HCT116 (cell line): ENCODE measurements at regions not wholly inside any gene's neighbourhood (a gene's known extent, or its start where the extent isn't known, plus 50 kb on each side); places are given as distances from the start of the nearest gene placed in this dataset.

ENCODE experiments used
- ATAC-seq: fragments of 200-7000 bp; cut with Tn5 transposase; 2 replicates; pipeline ENCODE4 v1.9.1; 2020; ENCODE audit warnings: mild to moderate bottlenecking, moderate library complexity
- BruUV-seq: library from RNA; stranded (reverse); fragments of 400-500 nt; replicated peaks from 2 replicates; lab custom pipeline; 2021; lab: Mats Ljungman, UMichigan
- CTCF ChIA-PET: fragments of 300-600 bp; sonication (Branson Sonifier 250); formaldehyde crosslinking; loops from one replicate; lab custom pipeline; 2021; ENCODE audit warnings: antibody characterized with exemption; lab: Charles Lee
- POLR2A ChIA-PET: fragments of 300-600, 350-600 bp; sonication (Branson Sonifier 250); formaldehyde crosslinking; loops from one replicate; lab custom pipeline; 2021; ENCODE audit warnings: antibody characterized with exemption; lab: Charles Lee
- RAD21 ChIA-PET, 2 experiments: fragments of 300-600 bp; sonication (Branson Sonifier 250); formaldehyde crosslinking; loops; one replicate each; lab custom pipeline; 2023; ENCODE audit warnings: low total read pairs in 2 of 2; ENCODE audit not compliant: uncharacterized antibody in 2 of 2, unreplicated experiment in 2 of 2, low non-redundant PET in 1 of 2; lab: Charles Lee
- DNase-seq: peaks from one replicate; pipeline ENCODE4 v3.0.0-alpha.2; 2010; ENCODE audit warnings: low read depth, low spot score
- H2AFZ ChIP-seq: fragments of 200-600 bp; shearing (Covaris generic), sonication (generic); 2 replicates; pipeline ENCODE4 v1.6.1; 2017; ENCODE audit warnings: low read depth, mixed run types, mixed read lengths, antibody characterized with exemption, low read length; ENCODE audit not compliant: poor library complexity, severe bottlenecking
- H3K27ac ChIP-seq: 2 replicates; pipeline ENCODE4 v1.5.1; 2012; ENCODE audit warnings: low read depth, low read length
- H3K27me3 ChIP-seq: fragments of 200-600 bp; sonication (generic); 2 replicates; pipeline ENCODE4 v1.6.1; 2016; ENCODE audit warnings: mixed run types, low read length, mixed read lengths; ENCODE audit not compliant: insufficient read depth
- H3K36me3 ChIP-seq, 2 experiments: fragments of 200-500 bp in 1 of 2; fragments of 200-600 bp in 1 of 2; sonication (Bioruptor generic) in 1 of 2; sonication (generic) in 1 of 2; 2 replicates each; pipeline versions ENCODE4 v1.5.1 to v1.6.1; 2014 to 2016; ENCODE audit warnings: low read length in 2 of 2, inconsistent platforms in 1 of 2, mixed read lengths in 1 of 2, mixed run types in 1 of 2; ENCODE audit not compliant: insufficient read depth in 2 of 2, control insufficient read depth in 1 of 2
- H3K4me1 ChIP-seq, 2 experiments: fragments of 200-600 bp in 1 of 2; sonication (generic) in 1 of 2; 2 replicates each; pipeline versions ENCODE4 v1.5.1 to v1.6.1; 2012 to 2017; ENCODE audit warnings: low read length in 2 of 2, inconsistent platforms in 1 of 2, mild to moderate bottlenecking in 1 of 2, mixed read lengths in 1 of 2, mixed run types in 1 of 2, moderate library complexity in 1 of 2; ENCODE audit not compliant: insufficient read depth in 2 of 2, control insufficient read depth in 1 of 2
- H3K4me2 ChIP-seq: fragments of 200-600 bp; sonication (generic); 2 replicates; pipeline ENCODE4 v1.6.1; 2017; ENCODE audit warnings: mixed run types, low read length, mixed read lengths
- H3K4me3 ChIP-seq, 2 experiments: fragments of 200-600 bp in 1 of 2; sonication (generic) in 1 of 2; replicated peaks in 1 of 2; 2 replicates each; pipeline ENCODE4 v1.5.1; 2011 to 2016; ENCODE audit warnings: low read length in 2 of 2, control low read depth in 1 of 2, low read depth in 1 of 2, mild to moderate bottlenecking in 1 of 2, mixed read lengths in 1 of 2, mixed run types in 1 of 2
- H3K79me2 ChIP-seq: fragments of 200-600 bp; sonication (generic); 2 replicates; pipeline ENCODE4 v1.6.1; 2017; ENCODE audit warnings: mild to moderate bottlenecking, mixed run types, low read length, moderate library complexity, mixed read lengths; ENCODE audit not compliant: insufficient read depth
- H3K9ac ChIP-seq: fragments of 200-600 bp; sonication (generic); 2 replicates; pipeline ENCODE4 v1.6.1; 2016; ENCODE audit warnings: low read length, mixed read lengths
- H3K9me2 ChIP-seq: fragments of 200-600 bp; sonication (generic), shearing (Covaris generic); 2 replicates; pipeline ENCODE4 v1.6.1; 2017; ENCODE audit warnings: mixed run types, mild to moderate bottlenecking, moderate library complexity; ENCODE audit not compliant: insufficient read depth
- H3K9me3 ChIP-seq, 2 experiments: fragments of 200-500 bp in 1 of 2; fragments of 200-600 bp in 1 of 2; sonication (Bioruptor generic) in 1 of 2; sonication (generic) in 1 of 2; 2 replicates each; pipeline ENCODE4 v1.6.1; 2014 to 2017; ENCODE audit warnings: low read length in 2 of 2, mixed read lengths in 2 of 2, inconsistent platforms in 1 of 2, low read depth in 1 of 2, mild to moderate bottlenecking in 1 of 2, mixed run types in 1 of 2, moderate library complexity in 1 of 2; ENCODE audit not compliant: control insufficient read depth in 1 of 2, insufficient read depth in 1 of 2
- H4K20me1 ChIP-seq: fragments of 200-600 bp; sonication (generic), shearing (Covaris generic); 2 replicates; pipeline ENCODE4 v1.6.1; 2017; ENCODE audit warnings: mixed run types, mild to moderate bottlenecking, moderate library complexity; ENCODE audit not compliant: insufficient read depth
- CBX3 ChIP-seq: IDR thresholded peaks from 2 replicates; pipeline ENCODE4 v1.6.1; 2012; ENCODE audit warnings: low read depth
- CEBPB ChIP-seq: IDR thresholded peaks from 2 replicates; pipeline ENCODE4 v1.6.1; 2012; ENCODE audit warnings: low read depth
- EGR1 ChIP-seq: IDR thresholded peaks from 2 replicates; pipeline ENCODE4 v1.6.1; 2012; ENCODE audit warnings: low read depth
- EZH2 ChIP-seq: fragments of 200-600 bp; sonication (generic); IDR thresholded peaks from 2 replicates; pipeline ENCODE4 v1.6.1; 2017; ENCODE audit warnings: antibody characterized with exemption, mixed run types
- EZH2phosphoT487 ChIP-seq: fragments of 200-600 bp; IDR thresholded peaks from 2 replicates; pipeline ENCODE4 v1.6.1; 2018; ENCODE audit warnings: antibody characterized with exemption, borderline replicate concordance
- POLR2AphosphoS5 ChIP-seq: IDR thresholded peaks from 2 replicates; pipeline ENCODE4 v1.6.1; 2011; ENCODE audit warnings: mild to moderate bottlenecking, low read depth, low read length, moderate library complexity
- ZNF274 ChIP-seq: fragments of 200-500 bp; sonication (Bioruptor generic); IDR thresholded peaks from 2 replicates; pipeline ENCODE4 v1.6.1; 2014; ENCODE audit warnings: mild to moderate bottlenecking, low read depth, low read length, inconsistent platforms
- intact Hi-C: fragments of 100-400 bp; cut with micrococcal nuclease; formaldehyde crosslinking; loops from 2 replicates; pipeline ENCODE4 v1.10.0; 2022

DNA sequence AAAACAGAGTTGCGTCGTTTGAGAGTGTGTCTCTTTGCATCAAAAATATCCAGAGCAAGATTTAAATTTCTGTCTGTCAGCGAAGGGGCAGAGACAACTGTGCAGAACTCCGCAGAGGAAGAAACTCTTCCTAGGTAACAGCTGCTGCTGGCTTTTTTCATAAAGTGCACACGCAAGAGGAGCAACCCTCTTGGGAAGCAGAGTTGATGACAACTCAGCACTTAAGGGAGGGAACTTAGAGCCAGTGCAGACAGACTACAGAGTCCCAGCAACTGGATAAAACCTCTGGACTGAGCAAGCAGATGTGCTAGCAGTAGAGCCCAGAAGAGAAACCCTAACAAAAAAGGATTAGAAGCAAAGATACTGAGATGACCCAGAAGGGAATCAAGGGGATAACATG is 337.1 kb downstream of the PCNX1 start:
- BruUV-seq = no TSS peak
- H3K79me2 ChIP-seq = no peaks in the 10 kb centered on the region

DNA sequence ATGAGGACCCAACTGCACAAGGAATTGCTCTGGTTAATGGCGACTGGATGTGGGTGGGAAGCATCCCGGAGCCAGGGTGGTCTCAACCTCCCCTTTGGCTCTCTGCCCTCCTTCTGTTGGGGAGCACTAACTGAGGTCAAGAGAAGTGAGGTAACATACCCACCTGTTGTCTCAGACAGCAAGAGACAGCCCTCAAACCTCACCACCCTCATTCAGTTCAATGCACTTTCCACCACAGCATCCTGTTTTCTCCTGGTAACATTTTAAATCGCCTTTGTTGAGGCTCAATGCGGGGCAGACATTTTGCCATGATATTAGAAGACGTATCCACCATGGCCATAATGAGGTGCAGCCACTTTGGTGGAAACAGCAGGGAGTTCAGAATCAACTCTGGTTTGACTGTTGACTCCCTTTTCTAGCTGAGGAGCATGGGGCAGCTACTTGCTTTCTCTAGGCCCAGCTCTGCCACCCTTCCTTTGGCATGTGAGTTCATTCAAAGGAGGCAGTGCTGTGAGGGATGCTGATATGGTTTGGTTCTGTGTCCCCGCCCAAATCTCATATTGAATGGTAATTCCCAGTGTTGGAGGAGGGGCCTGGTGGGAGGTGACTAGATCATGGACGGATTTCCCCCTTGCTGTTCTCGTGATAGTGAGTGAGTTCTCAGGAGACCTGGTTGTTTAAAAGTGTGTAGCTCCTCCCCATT is 338.6 kb downstream of the PCNX1 start:
- Histone ChIP-seq H3K79me2 (no peaks in the 10 kb centered on the region), H3K27me3 (no peaks in the 10 kb centered on the region), H2AFZ (no peak overlapping the region), H3K9me3 (no peaks in the 10 kb centered on the region), H3K9ac (no peak overlapping the region), H3K4me3 (no peak overlapping the region), H3K36me3 (no peaks in the 10 kb centered on the region), H3K27ac (no peak overlapping the region), H3K4me1 (no peaks in the 10 kb centered on the region), H4K20me1 (no peaks in the 10 kb centered on the region), H3K9me2 (no peaks in the 10 kb centered on the region), H3K4me2 (no peak overlapping the region)
- BruUV-seq = no TSS peak
- ATAC-seq = no peak
- intact Hi-C loops = no loop called here
- TF ChIP-seq CEBPB (no peak), CBX3 (no peak), EZH2 (no peak), POLR2AphosphoS5 (no peak)
- no peak for DNase-seq
- ChIA-PET CTCF (no interaction called here), RAD21 (no interaction called here), POLR2A (no interaction called here)

More for the DNA sequence above, 337.1 kb downstream of the PCNX1 start:
- H3K27ac ChIP-seq = no peak overlapping the region
- ATAC-seq = no peak
- H4K20me1 ChIP-seq = no peaks in the 10 kb centered on the region
- CTCF ChIA-PET = no interaction called here
- H3K9me3 ChIP-seq = no peaks in the 10 kb centered on the region
- no peak overlapping the region for H3K4me2 ChIP-seq
- POLR2A ChIA-PET = no interaction called here
- no peak for TF ChIP-seq POLR2AphosphoS5
- no peak for TF ChIP-seq ZNF274
- no peak for TF ChIP-seq EZH2phosphoT487
- no peak for TF ChIP-seq EGR1
- TF ChIP-seq EZH2 = no peak
- intact Hi-C loops = no loop called here
- H3K9me2 ChIP-seq = no peaks in the 10 kb centered on the region
- H3K4me3 ChIP-seq = no peak overlapping the region
- DNase-seq = no peak
- H3K9ac ChIP-seq = no peak overlapping the region
- H3K27me3 ChIP-seq = no peaks in the 10 kb centered on the region
- H3K36me3 ChIP-seq = no peaks in the 10 kb centered on the region
- H2AFZ ChIP-seq = no peak overlapping the region
- RAD21 ChIA-PET = no interaction called here
- H3K4me1 ChIP-seq = no peaks in the 10 kb centered on the region
